GM12874 (cell line): ENCODE measurements at regions not wholly inside any gene's neighbourhood (a gene's known extent, or its start where the extent isn't known, plus 50 kb on each side); places are given as distances from the start of the nearest gene placed in this dataset.

Experiments used
- CTCF ChIP-seq: IDR thresholded peaks from 2 replicates; pipeline ENCODE4 v1.5.1; 2011; ENCODE audit warnings: low read depth, mild to moderate bottlenecking, control low read depth, low read length, moderate library complexity; ENCODE audit not compliant: insufficient read depth

- no peak for TF ChIP-seq CTCF
Observed at GRCh38 chr17:52660692-52661091, 502.2 kb upstream of the CA10 start.

GRCh38 chr17:52653014-52653413 is 494.5 kb upstream of the CA10 start:
- no peak for TF ChIP-seq CTCF

GRCh38 chr17:52648995-52649394 is 490.5 kb upstream of the CA10 start:
- TF ChIP-seq CTCF = no peak

- TF ChIP-seq CTCF = no peak
Observed at GRCh38 chr17:52647411-52647810, 488.9 kb upstream of the CA10 start.

GRCh38 chr17:52636443-52636842 is 477.9 kb upstream of the CA10 start:
- no peak for TF ChIP-seq CTCF

GRCh38 chr17:52606590-52606989 is 448.1 kb upstream of the CA10 start:
- no peak for TF ChIP-seq CTCF

GRCh38 chr17:52606098-52606497 is 447.6 kb upstream of the CA10 start:
- no peak for TF ChIP-seq CTCF

- TF ChIP-seq CTCF = no peak
Observed at GRCh38 chr17:52604105-52604504, 445.6 kb upstream of the CA10 start.
